ENCODE measurements at regions not wholly inside any gene's neighbourhood (a gene's known extent, or its start where the extent isn't known, plus 50 kb on each side); places are given as distances from the start of the nearest gene placed in this dataset.

GRCh38 chr10:58921421-58921855 lies 255.0 kb upstream of the PHYHIPL start:
- 87% methylated on average over 2 of the region's 2 CpGs for WGBS
- DNase-seq (ENCODE audit: low read depth in 6 of 9, low spot score in 9 of 9) = no peak
- Histone ChIP-seq H3K27ac (ENCODE audit: low read depth in 1 of 2, low read length in 1 of 2) (no peak overlapping the region), H3K9me3 (ENCODE audit: control insufficient read depth in 2 of 2, insufficient read depth in 1 of 2, low read length in 1 of 2) (no peaks in the 10 kb centered on the region), H3K36me3 (ENCODE audit: control insufficient read depth in 2 of 2, insufficient read depth in 2 of 2, low read length in 1 of 2) (no peaks in the 10 kb centered on the region), H3K4me1 (ENCODE audit: control insufficient read depth in 2 of 2, insufficient read depth in 2 of 2, low read length in 2 of 2) (no peaks in the 10 kb centered on the region), H3K27me3 (ENCODE audit: control insufficient read depth in 2 of 2, insufficient read depth in 1 of 2, low read length in 1 of 2) (no peaks in the 10 kb centered on the region), H3K4me3 (ENCODE audit: low read length in 2 of 2) (no peak overlapping the region)

DNA sequence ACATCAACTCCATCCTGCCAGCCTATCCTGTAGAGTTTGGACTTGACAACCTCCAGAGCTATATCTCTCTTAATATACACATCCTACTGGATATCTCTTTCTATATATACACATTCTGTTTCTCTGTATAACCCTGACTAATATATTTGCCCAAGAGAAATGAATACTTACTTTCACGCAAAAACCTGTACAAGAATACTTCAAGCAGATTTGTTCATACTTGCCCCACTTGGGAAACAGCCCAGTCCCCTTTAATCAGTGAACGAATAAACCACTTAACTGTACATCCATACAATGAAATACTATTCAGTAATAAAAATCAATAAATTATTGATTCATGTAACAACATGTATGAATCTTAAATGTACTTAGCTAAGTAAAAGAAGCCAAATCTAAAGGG lies 251.1 kb upstream of the PHYHIPL start:
- Histone ChIP-seq H3K27me3 (ENCODE audit: control insufficient read depth in 2 of 2, insufficient read depth in 1 of 2, low read length in 1 of 2) (no peaks in the 10 kb centered on the region), H3K36me3 (ENCODE audit: control insufficient read depth in 2 of 2, insufficient read depth in 2 of 2, low read length in 1 of 2) (no peaks in the 10 kb centered on the region), H3K9me3 (ENCODE audit: control insufficient read depth in 2 of 2, insufficient read depth in 1 of 2, low read length in 1 of 2) (no peaks in the 10 kb centered on the region), H3K4me3 (ENCODE audit: low read length in 2 of 2) (no peak overlapping the region), H3K27ac (ENCODE audit: low read depth in 1 of 2, low read length in 1 of 2) (no peak overlapping the region), H3K4me1 (ENCODE audit: control insufficient read depth in 2 of 2, insufficient read depth in 2 of 2, low read length in 2 of 2) (no peaks in the 10 kb centered on the region)
- DNase-seq (ENCODE audit: low read depth in 6 of 9, low spot score in 9 of 9) = no peak
- WGBS = 85% methylated on average over 2 of the region's 2 CpGs

DNA sequence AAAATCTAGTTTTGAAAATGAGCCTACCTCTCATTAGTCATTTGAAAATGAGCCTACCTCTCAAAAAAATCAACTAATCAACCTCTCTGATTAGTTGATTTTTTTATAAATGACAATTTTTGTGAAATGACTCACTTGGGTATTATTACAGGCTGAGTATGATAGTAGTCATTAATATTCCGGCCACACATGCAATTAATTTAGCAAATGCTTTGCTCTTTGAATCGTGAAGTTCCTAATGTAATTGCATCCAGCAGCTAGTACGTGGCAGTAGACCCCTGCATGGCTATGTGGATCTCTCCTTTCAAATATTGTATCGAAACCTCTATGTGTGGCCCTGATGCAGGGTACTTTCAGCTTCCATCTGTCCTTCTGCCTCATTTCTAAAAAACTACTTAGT lies 245.9 kb upstream of the PHYHIPL start:
- H3K27me3 ChIP-seq (ENCODE audit: control insufficient read depth in 2 of 2, insufficient read depth in 1 of 2, low read length in 1 of 2) = no peaks in the 10 kb centered on the region
- no peak for DNase-seq (ENCODE audit: low read depth in 6 of 9, low spot score in 9 of 9)
- H3K9me3 ChIP-seq (ENCODE audit: control insufficient read depth in 2 of 2, insufficient read depth in 1 of 2, low read length in 1 of 2) = no peaks in the 10 kb centered on the region
- 87% methylated on average over 4 of the region's 4 CpGs for WGBS
- H3K27ac ChIP-seq (ENCODE audit: low read depth in 1 of 2, low read length in 1 of 2) = no peak overlapping the region
- no peaks in the 10 kb centered on the region for H3K4me1 ChIP-seq (ENCODE audit: control insufficient read depth in 2 of 2, insufficient read depth in 2 of 2, low read length in 2 of 2)
- no peaks in the 10 kb centered on the region for H3K36me3 ChIP-seq (ENCODE audit: control insufficient read depth in 2 of 2, insufficient read depth in 2 of 2, low read length in 1 of 2)
- no peak overlapping the region for H3K4me3 ChIP-seq (ENCODE audit: low read length in 2 of 2)

GRCh38 chr10:58932126-58932525 lies 244.3 kb upstream of the PHYHIPL start:
- H3K27ac ChIP-seq (ENCODE audit: low read depth in 1 of 2, low read length in 1 of 2) = no peak overlapping the region
- no peaks in the 10 kb centered on the region for H3K27me3 ChIP-seq (ENCODE audit: control insufficient read depth in 2 of 2, insufficient read depth in 1 of 2, low read length in 1 of 2)
- DNase-seq (ENCODE audit: low read depth in 6 of 9, low spot score in 9 of 9) = no peak
- H3K9me3 ChIP-seq (ENCODE audit: control insufficient read depth in 2 of 2, insufficient read depth in 1 of 2, low read length in 1 of 2) = no peaks in the 10 kb centered on the region
- whole genome bisulfite sequencing = 84% methylated on average over 3 of the region's 3 CpGs
- H3K36me3 ChIP-seq (ENCODE audit: control insufficient read depth in 2 of 2, insufficient read depth in 2 of 2, low read length in 1 of 2) = no peaks in the 10 kb centered on the region
- no peaks in the 10 kb centered on the region for H3K4me1 ChIP-seq (ENCODE audit: control insufficient read depth in 2 of 2, insufficient read depth in 2 of 2, low read length in 2 of 2)
- H3K4me3 ChIP-seq (ENCODE audit: low read length in 2 of 2) = no peak overlapping the region

DNA sequence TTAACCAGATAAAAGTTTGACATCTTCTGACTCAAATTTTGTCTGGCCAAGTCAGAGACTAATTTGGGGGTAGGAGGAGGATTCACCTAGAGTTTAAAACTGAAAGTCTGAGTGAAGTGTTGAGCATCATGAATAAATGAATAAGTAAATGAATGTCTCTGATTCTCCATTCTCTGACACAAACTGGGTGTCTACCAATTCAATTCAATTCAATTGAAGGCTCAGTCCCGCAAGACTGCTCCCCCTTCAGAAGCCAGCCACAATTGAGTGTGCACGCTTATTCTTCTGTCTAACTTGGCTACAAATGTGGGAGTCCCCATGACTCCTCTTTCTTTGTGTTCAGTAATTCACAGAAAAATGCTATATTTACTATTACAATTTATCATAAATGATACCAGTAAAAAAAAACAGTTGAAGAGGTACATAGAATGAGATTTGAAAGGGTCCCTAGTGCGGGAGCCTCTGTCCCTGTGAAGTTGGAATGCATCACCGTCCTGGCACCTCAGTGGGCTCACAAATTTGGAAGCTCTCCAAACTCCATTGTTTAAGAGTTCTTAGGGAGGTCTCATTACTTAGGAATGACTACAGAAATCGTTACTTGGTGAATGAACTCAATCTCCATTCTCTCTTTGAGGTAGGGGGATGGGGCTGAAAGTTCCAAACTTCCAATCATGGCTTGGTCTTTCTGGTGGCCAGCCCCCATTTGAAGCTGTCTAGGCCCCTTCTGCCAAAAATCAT lies 243.7 kb upstream of the PHYHIPL start:
- Histone ChIP-seq H3K27ac (ENCODE audit: low read depth in 1 of 2, low read length in 1 of 2) (no peak overlapping the region), H3K4me1 (ENCODE audit: control insufficient read depth in 2 of 2, insufficient read depth in 2 of 2, low read length in 2 of 2) (no peaks in the 10 kb centered on the region), H3K4me3 (ENCODE audit: low read length in 2 of 2) (no peak overlapping the region), H3K36me3 (ENCODE audit: control insufficient read depth in 2 of 2, insufficient read depth in 2 of 2, low read length in 1 of 2) (no peaks in the 10 kb centered on the region), H3K9me3 (ENCODE audit: control insufficient read depth in 2 of 2, insufficient read depth in 1 of 2, low read length in 1 of 2) (no peaks in the 10 kb centered on the region), H3K27me3 (ENCODE audit: control insufficient read depth in 2 of 2, insufficient read depth in 1 of 2, low read length in 1 of 2) (no peaks in the 10 kb centered on the region)
- DNase-seq (ENCODE audit: low read depth in 6 of 9, low spot score in 9 of 9) = no peak
- WGBS = 94% methylated on average over 5 of the region's 5 CpGs

GRCh38 chr10:58936364-58936763 lies 240.1 kb upstream of the PHYHIPL start:
- Histone ChIP-seq H3K36me3 (ENCODE audit: control insufficient read depth in 2 of 2, insufficient read depth in 2 of 2, low read length in 1 of 2) (no peaks in the 10 kb centered on the region), H3K4me3 (ENCODE audit: low read length in 2 of 2) (no peak overlapping the region), H3K27me3 (ENCODE audit: control insufficient read depth in 2 of 2, insufficient read depth in 1 of 2, low read length in 1 of 2) (no peaks in the 10 kb centered on the region), H3K4me1 (ENCODE audit: control insufficient read depth in 2 of 2, insufficient read depth in 2 of 2, low read length in 2 of 2) (no peaks in the 10 kb centered on the region), H3K9me3 (ENCODE audit: control insufficient read depth in 2 of 2, insufficient read depth in 1 of 2, low read length in 1 of 2) (no peaks in the 10 kb centered on the region), H3K27ac (ENCODE audit: low read depth in 1 of 2, low read length in 1 of 2) (no peak overlapping the region)
- DNase-seq (ENCODE audit: low read depth in 6 of 9, low spot score in 9 of 9) = no peak
- 91% methylated on average over 3 of the region's 3 CpGs for WGBS

DNA sequence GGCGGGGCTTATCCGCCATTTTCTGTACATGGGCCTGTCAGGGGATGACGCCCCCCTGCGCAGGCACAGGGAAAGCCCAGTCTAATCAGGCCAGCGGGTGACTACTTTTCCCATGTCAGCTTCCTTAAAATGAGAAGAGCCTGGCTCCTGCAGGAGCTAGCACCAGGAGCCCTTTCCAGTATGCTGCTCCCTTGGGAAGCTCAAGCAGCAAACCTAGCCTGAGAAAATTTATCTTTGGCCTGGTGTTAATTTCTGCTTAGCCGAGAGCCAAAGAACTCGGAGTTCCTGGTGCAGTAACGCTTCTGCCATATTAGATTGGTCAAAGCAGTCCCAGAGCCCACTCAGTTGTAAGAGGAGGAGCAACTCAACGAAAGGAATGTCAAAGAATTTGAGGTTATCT lies 239.0 kb upstream of the PHYHIPL start:
- no peaks in the 10 kb centered on the region for H3K36me3 ChIP-seq (ENCODE audit: control insufficient read depth in 2 of 2, insufficient read depth in 2 of 2, low read length in 1 of 2)
- 93% methylated on average over 9 of the region's 9 CpGs for WGBS
- no peak overlapping the region for H3K27ac ChIP-seq (ENCODE audit: low read depth in 1 of 2, low read length in 1 of 2)
- H3K9me3 ChIP-seq (ENCODE audit: control insufficient read depth in 2 of 2, insufficient read depth in 1 of 2, low read length in 1 of 2) = no peaks in the 10 kb centered on the region
- DNase-seq (ENCODE audit: low read depth in 6 of 9, low spot score in 9 of 9) = no peak
- no peak overlapping the region for H3K4me3 ChIP-seq (ENCODE audit: low read length in 2 of 2)
- H3K4me1 ChIP-seq (ENCODE audit: control insufficient read depth in 2 of 2, insufficient read depth in 2 of 2, low read length in 2 of 2) = no peaks in the 10 kb centered on the region
- no peaks in the 10 kb centered on the region for H3K27me3 ChIP-seq (ENCODE audit: control insufficient read depth in 2 of 2, insufficient read depth in 1 of 2, low read length in 1 of 2)

DNA sequence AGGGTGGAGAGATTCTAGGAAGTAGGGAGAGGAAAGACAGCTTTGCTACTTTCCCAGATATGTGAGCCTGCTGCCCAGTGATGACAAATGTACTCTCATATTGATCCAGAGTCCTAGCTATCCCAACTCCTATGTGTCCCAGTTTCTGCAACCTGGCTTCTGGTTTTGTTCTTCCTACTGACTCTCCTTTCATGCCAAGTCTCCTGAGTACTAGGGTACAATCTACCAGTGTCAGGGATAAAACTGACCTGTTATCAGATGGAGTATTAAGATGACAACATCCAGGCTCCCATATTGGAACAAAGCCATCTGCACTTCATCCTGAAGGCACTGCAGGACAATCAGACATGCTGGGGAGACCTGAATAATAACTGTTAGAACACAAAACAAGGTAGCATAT lies 233.7 kb upstream of the PHYHIPL start:
- no peak overlapping the region for H3K27ac ChIP-seq (ENCODE audit: low read depth in 1 of 2, low read length in 1 of 2)
- no peaks in the 10 kb centered on the region for H3K27me3 ChIP-seq (ENCODE audit: control insufficient read depth in 2 of 2, insufficient read depth in 1 of 2, low read length in 1 of 2)
- H3K4me3 ChIP-seq (ENCODE audit: low read length in 2 of 2) = no peak overlapping the region
- no peaks in the 10 kb centered on the region for H3K36me3 ChIP-seq (ENCODE audit: control insufficient read depth in 2 of 2, insufficient read depth in 2 of 2, low read length in 1 of 2)
- H3K9me3 ChIP-seq (ENCODE audit: control insufficient read depth in 2 of 2, insufficient read depth in 1 of 2, low read length in 1 of 2) = no peaks in the 10 kb centered on the region
- no peak for DNase-seq (ENCODE audit: low read depth in 6 of 9, low spot score in 9 of 9)
- no peaks in the 10 kb centered on the region for H3K4me1 ChIP-seq (ENCODE audit: control insufficient read depth in 2 of 2, insufficient read depth in 2 of 2, low read length in 2 of 2)

GRCh38 chr10:58943256-58943890 lies 233.1 kb upstream of the PHYHIPL start:
- Histone ChIP-seq H3K9me3 (ENCODE audit: control insufficient read depth in 2 of 2, insufficient read depth in 1 of 2, low read length in 1 of 2) (no peaks in the 10 kb centered on the region), H3K4me3 (ENCODE audit: low read length in 2 of 2) (no peak overlapping the region), H3K36me3 (ENCODE audit: control insufficient read depth in 2 of 2, insufficient read depth in 2 of 2, low read length in 1 of 2) (no peaks in the 10 kb centered on the region), H3K4me1 (ENCODE audit: control insufficient read depth in 2 of 2, insufficient read depth in 2 of 2, low read length in 2 of 2) (no peaks in the 10 kb centered on the region), H3K27ac (ENCODE audit: low read depth in 1 of 2, low read length in 1 of 2) (no peak overlapping the region), H3K27me3 (ENCODE audit: control insufficient read depth in 2 of 2, insufficient read depth in 1 of 2, low read length in 1 of 2) (no peaks in the 10 kb centered on the region)
- no peak for DNase-seq (ENCODE audit: low read depth in 6 of 9, low spot score in 9 of 9)
- WGBS = 94% methylated on average over 1 of the region's 1 CpG
